ENCODE measurements at regions not wholly inside any gene's neighbourhood (a gene's known extent, or its start where the extent isn't known, plus 50 kb on each side); places are given as distances from the start of the nearest gene placed in this dataset.

- no peak for DNase-seq (ENCODE audit: low read depth)
These were observed 251.6 kb upstream of the ZPLD1 start for GRCh38 chr3:102183186-102183585.

- DNase-seq (ENCODE audit: low read depth) = no peak
These were observed 251.2 kb upstream of the ZPLD1 start for GRCh38 chr3:102183623-102184022.

GRCh38 chr3:102189541-102189940 is 245.3 kb upstream of the ZPLD1 start:
- DNase-seq (ENCODE audit: low read depth) = no peak

GRCh38 chr3:102189956-102190723 is 244.7 kb upstream of the ZPLD1 start:
- no peak for DNase-seq (ENCODE audit: low read depth)

- no peak for DNase-seq (ENCODE audit: low read depth)
These were observed 242.2 kb upstream of the ZPLD1 start for GRCh38 chr3:102192575-102192974.

- no peak for DNase-seq (ENCODE audit: low read depth)
These were observed 241.6 kb upstream of the ZPLD1 start for GRCh38 chr3:102193255-102193654.

GRCh38 chr3:102194001-102194400 is 240.8 kb upstream of the ZPLD1 start:
- no peak for DNase-seq (ENCODE audit: low read depth)

- DNase-seq (ENCODE audit: low read depth) = no peak
These were observed 240.1 kb upstream of the ZPLD1 start for GRCh38 chr3:102194760-102195159.

GRCh38 chr3:102195198-102195948 is 239.4 kb upstream of the ZPLD1 start:
- no peak for DNase-seq (ENCODE audit: low read depth)

GRCh38 chr3:102200126-102200525 is 234.7 kb upstream of the ZPLD1 start:
- DNase-seq (ENCODE audit: low read depth) = no peak

- no peak for DNase-seq (ENCODE audit: low read depth)
These were observed 234.3 kb upstream of the ZPLD1 start for GRCh38 chr3:102200560-102200959.

GRCh38 chr3:102205647-102206046 is 229.2 kb upstream of the ZPLD1 start:
- no peak for DNase-seq (ENCODE audit: low read depth)

GRCh38 chr3:102206511-102207031 is 228.2 kb upstream of the ZPLD1 start:
- DNase-seq (ENCODE audit: low read depth) = no peak

GRCh38 chr3:102207151-102207571 is 227.7 kb upstream of the ZPLD1 start:
- no peak for DNase-seq (ENCODE audit: low read depth)

GRCh38 chr3:102215166-102215565 is 219.6 kb upstream of the ZPLD1 start:
- DNase-seq (ENCODE audit: low read depth) = no peak

GRCh38 chr3:102223132-102223531 is 211.7 kb upstream of the ZPLD1 start:
- DNase-seq (ENCODE audit: low read depth) = no peak

GRCh38 chr3:102224171-102224570 is 210.6 kb upstream of the ZPLD1 start:
- DNase-seq (ENCODE audit: low read depth) = no peak

GRCh38 chr3:102225005-102225404 is 209.8 kb upstream of the ZPLD1 start:
- DNase-seq (ENCODE audit: low read depth) = no peak

- DNase-seq (ENCODE audit: low read depth) = no peak
These were observed 209.2 kb upstream of the ZPLD1 start for GRCh38 chr3:102225407-102226132.

GRCh38 chr3:102226463-102226862 is 208.4 kb upstream of the ZPLD1 start:
- DNase-seq (ENCODE audit: low read depth) = no peak

- DNase-seq (ENCODE audit: low read depth) = peak; percentile 46
These were observed 205.7 kb upstream of the ZPLD1 start for GRCh38 chr3:102229062-102229655.

- no peak for DNase-seq (ENCODE audit: low read depth)
These were observed 204.8 kb upstream of the ZPLD1 start for GRCh38 chr3:102230057-102230456.

Data from stimulated activated CD8-positive, alpha-beta memory T cell treated with anti-CD3 and anti-CD28 coated beads, Interleukin-12 subunit alpha, Interleukin-12 subunit beta, amount 100 ng/mL, for 4 hours (primary cell).